Neural progenitor cell (in vitro differentiated cells): ENCODE measurements at regions not wholly inside any gene's neighbourhood (a gene's known extent, or its start where the extent isn't known, plus 50 kb on each side); places are given as distances from the start of the nearest gene placed in this dataset.
A peak's percentile ranks its signal among the peaks of the same experiment; 100 is the strongest.

Source experiments
- DNase-seq: peaks from one replicate; pipeline ENCODE4 v3.0.0-alpha.2; 2016; ENCODE audit warnings: low spot score
- H2AFZ ChIP-seq: fragments of 200-600 bp; sonication (generic); replicated peaks from 2 replicates; pipeline ENCODE4 v1.6.1; 2016; ENCODE audit warnings: antibody characterized with exemption
- H3F3A ChIP-seq: fragments of 200-600 bp; sonication (generic); 2 replicates; pipeline ENCODE4 v1.6.1; 2016; ENCODE audit warnings: antibody characterized with exemption, low read depth
- H3K27ac ChIP-seq: fragments of 200-600 bp; sonication (generic); 2 replicates; pipeline ENCODE4 v1.5.1; 2016; ENCODE audit warnings: mild to moderate bottlenecking
- H3K27me3 ChIP-seq: fragments of 200-600 bp; sonication (generic); 2 replicates; pipeline ENCODE4 v1.6.1; 2016; ENCODE audit warnings: mild to moderate bottlenecking, moderate library complexity
- H3K36me3 ChIP-seq: fragments of 200-600 bp; sonication (generic); 2 replicates; pipeline ENCODE4 v1.5.1; 2016
- H3K4me1 ChIP-seq: fragments of 200-600 bp; sonication (generic); 2 replicates; pipeline ENCODE4 v1.6.1; 2016; ENCODE audit warnings: mixed run types
- H3K4me2 ChIP-seq: fragments of 200-600 bp; sonication (generic); 2 replicates; pipeline ENCODE4 v1.6.1; 2016
- H3K4me3 ChIP-seq: fragments of 200-600 bp; sonication (generic); 2 replicates; pipeline ENCODE4 v1.5.1; 2016
- H3K79me2 ChIP-seq: fragments of 200-600 bp; sonication (generic); 2 replicates; pipeline ENCODE4 v1.6.1; 2016; ENCODE audit warnings: low read depth
- H3K9ac ChIP-seq: fragments of 200-600 bp; sonication (generic); 2 replicates; pipeline ENCODE4 v1.6.1; 2016
- H3K9me3 ChIP-seq: fragments of 200-600 bp; sonication (generic); 2 replicates; pipeline ENCODE4 v1.5.1; 2016; ENCODE audit warnings: low read depth
- H4K20me1 ChIP-seq: fragments of 200-600 bp; sonication (generic); 2 replicates; pipeline ENCODE4 v1.6.1; 2016; ENCODE audit warnings: low read depth
- H3K27ac Mint-ChIP-seq: 3 replicates; pipeline ENCODE4 v1.8.0; 2021; ENCODE audit warnings: mixed read lengths
- H3K27me3 Mint-ChIP-seq: 2 replicates; pipeline ENCODE4 v1.8.0; 2022; ENCODE audit warnings: low read depth, mild to moderate bottlenecking, inconsistent platforms, moderate library complexity, mixed read lengths; ENCODE audit not compliant: insufficient read depth
- H3K36me3 Mint-ChIP-seq: 3 replicates; pipeline ENCODE4 v1.8.0; 2021; ENCODE audit warnings: mixed read lengths
- H3K4me1 Mint-ChIP-seq: 3 replicates; pipeline ENCODE4 v1.8.0; 2021; ENCODE audit warnings: mixed read lengths
- H3K4me3 Mint-ChIP-seq: 3 replicates; pipeline ENCODE4 v1.8.0; 2021; ENCODE audit warnings: mild to moderate bottlenecking, moderate library complexity, mixed read lengths
- H3K9me3 Mint-ChIP-seq: 3 replicates; pipeline ENCODE4 v1.8.0; 2020; ENCODE audit warnings: mixed read lengths
- EZH2 ChIP-seq: fragments of 200-600 bp; sonication (generic); IDR thresholded peaks from 2 replicates; pipeline ENCODE4 v1.6.1; 2017; ENCODE audit warnings: antibody characterized with exemption, mild to moderate bottlenecking, moderate library complexity
- EZH2phosphoT487 ChIP-seq: fragments of 200-600 bp; sonication (generic); IDR thresholded peaks from 2 replicates; pipeline ENCODE4 v1.6.1; 2017; ENCODE audit warnings: antibody characterized with exemption
- TF ChIP-seq, protein P1 (sequence below): fragments of 200-600 bp; sonication (generic); IDR thresholded peaks from 2 replicates; pipeline ENCODE4 v1.5.1; 2017; ENCODE audit warnings: antibody characterized with exemption, mild to moderate bottlenecking

DNA sequence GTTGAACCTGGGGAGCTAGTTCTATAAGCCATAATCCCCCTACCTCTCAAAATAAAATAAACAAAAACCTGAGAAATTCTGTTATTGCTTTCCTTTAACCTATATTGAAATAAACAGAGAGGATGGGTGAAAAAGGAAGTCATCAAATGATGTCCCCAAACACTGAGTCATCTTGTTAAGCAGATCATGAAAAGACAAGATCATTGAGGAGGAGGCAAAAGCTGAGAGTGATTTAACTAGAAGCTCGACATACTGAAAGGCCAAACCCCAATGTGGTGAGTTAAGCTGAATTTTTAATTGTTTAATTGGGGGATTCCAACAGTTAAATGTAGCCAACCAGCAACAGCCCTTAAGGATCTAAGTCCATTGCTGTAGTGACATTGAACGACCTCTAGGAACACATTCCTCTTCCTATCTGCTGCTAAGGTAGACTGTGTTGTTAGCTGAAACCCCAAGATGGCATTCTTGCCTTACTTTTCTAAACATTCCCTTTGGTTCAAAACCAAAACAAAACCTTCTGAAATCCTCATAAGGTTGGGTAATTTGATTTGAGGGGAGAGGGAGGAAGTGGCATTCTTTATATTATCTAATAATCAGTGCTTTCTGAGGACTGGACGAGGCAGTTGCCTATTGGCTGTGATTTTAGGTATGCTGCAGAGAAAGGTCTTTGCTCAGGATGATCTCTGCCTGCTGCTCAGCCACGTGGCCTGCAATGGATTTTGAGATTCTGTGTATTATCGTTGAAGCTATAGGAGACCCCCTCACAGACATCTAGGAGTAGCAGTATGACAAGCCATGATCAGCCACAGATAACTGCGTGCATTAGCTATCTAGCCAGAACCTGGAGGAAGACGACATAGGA lies 62.7 kb upstream of the BNIP2 start:
- no peaks in the 10 kb centered on the region for H3K27me3 ChIP-seq
- Mint-ChIP-seq H3K36me3 (no peaks in the 10 kb centered on the region), H3K9me3 (no peaks in the 10 kb centered on the region)

DNA sequence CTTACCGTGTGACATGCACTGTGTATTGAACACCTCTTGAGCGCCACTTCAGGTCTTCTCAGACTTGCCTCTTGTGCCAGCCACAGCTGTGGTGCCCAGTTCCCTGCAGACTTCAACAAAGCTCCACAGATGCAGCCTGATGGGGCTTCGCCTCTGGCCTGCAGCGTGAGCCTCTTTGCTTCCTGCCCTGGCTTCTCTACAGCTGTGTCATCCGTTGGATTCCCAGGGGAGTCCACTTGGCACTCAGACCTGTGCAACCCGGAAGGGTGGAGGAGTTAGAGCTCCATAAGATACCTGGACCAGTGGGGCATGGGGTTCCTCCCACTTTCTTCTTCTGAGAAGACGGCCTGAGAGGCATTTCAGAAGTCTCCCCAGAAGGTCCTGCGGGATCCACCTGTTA lies 57.7 kb upstream of the BNIP2 start:
- Mint-ChIP-seq H3K4me3 (no peak overlapping the region), H3K36me3 (no peaks in the 10 kb centered on the region), H3K4me1 (no peaks in the 10 kb centered on the region), H3K27ac (no peak overlapping the region), H3K27me3 (peaks cover 2% of the 10 kb centered on the region), H3K9me3 (peaks cover 8% of the 10 kb centered on the region)
- Histone ChIP-seq H3K4me2 (no peak overlapping the region), H3K9me3 (no peaks in the 10 kb centered on the region), H3K27me3 (no peaks in the 10 kb centered on the region), H2AFZ (no peak overlapping the region), H3K79me2 (no peaks in the 10 kb centered on the region), H3K4me3 (no peak overlapping the region), H3F3A (no peaks in the 10 kb centered on the region), H4K20me1 (no peaks in the 10 kb centered on the region), H3K4me1 (no peaks in the 10 kb centered on the region), H3K9ac (no peak overlapping the region), H3K27ac (no peak overlapping the region), H3K36me3 (no peaks in the 10 kb centered on the region)
- no peak for TF ChIP-seq EZH2phosphoT487
- TF ChIP-seq, protein P1, sequence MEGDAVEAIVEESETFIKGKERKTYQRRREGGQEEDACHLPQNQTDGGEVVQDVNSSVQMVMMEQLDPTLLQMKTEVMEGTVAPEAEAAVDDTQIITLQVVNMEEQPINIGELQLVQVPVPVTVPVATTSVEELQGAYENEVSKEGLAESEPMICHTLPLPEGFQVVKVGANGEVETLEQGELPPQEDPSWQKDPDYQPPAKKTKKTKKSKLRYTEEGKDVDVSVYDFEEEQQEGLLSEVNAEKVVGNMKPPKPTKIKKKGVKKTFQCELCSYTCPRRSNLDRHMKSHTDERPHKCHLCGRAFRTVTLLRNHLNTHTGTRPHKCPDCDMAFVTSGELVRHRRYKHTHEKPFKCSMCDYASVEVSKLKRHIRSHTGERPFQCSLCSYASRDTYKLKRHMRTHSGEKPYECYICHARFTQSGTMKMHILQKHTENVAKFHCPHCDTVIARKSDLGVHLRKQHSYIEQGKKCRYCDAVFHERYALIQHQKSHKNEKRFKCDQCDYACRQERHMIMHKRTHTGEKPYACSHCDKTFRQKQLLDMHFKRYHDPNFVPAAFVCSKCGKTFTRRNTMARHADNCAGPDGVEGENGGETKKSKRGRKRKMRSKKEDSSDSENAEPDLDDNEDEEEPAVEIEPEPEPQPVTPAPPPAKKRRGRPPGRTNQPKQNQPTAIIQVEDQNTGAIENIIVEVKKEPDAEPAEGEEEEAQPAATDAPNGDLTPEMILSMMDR, result no peak
- TF ChIP-seq EZH2, result no peak
- DNase-seq, result no peak

More for the DNA sequence above, 62.7 kb upstream of the BNIP2 start:
- no peaks in the 10 kb centered on the region for H3K79me2 ChIP-seq
- no peaks in the 10 kb centered on the region for H3K9me3 ChIP-seq
- Mint-ChIP-seq H3K4me3 (no peak overlapping the region), H3K27ac (no peak overlapping the region), H3K27me3 (peaks cover 2% of the 10 kb centered on the region), H3K4me1 (no peaks in the 10 kb centered on the region)
- no peak overlapping the region for H3K4me3 ChIP-seq
- no peaks in the 10 kb centered on the region for H3K36me3 ChIP-seq
- no peaks in the 10 kb centered on the region for H4K20me1 ChIP-seq
- DNase-seq, result peak; percentile 49
- no peak overlapping the region for H3K27ac ChIP-seq
- no peak for TF ChIP-seq EZH2phosphoT487
- TF ChIP-seq, protein P1, result peak; percentile 65
- no peak overlapping the region for H2AFZ ChIP-seq
- no peak overlapping the region for H3K4me2 ChIP-seq
- no peaks in the 10 kb centered on the region for H3F3A ChIP-seq
- H3K4me1 ChIP-seq, result no peaks in the 10 kb centered on the region
- no peak overlapping the region for H3K9ac ChIP-seq

DNA sequence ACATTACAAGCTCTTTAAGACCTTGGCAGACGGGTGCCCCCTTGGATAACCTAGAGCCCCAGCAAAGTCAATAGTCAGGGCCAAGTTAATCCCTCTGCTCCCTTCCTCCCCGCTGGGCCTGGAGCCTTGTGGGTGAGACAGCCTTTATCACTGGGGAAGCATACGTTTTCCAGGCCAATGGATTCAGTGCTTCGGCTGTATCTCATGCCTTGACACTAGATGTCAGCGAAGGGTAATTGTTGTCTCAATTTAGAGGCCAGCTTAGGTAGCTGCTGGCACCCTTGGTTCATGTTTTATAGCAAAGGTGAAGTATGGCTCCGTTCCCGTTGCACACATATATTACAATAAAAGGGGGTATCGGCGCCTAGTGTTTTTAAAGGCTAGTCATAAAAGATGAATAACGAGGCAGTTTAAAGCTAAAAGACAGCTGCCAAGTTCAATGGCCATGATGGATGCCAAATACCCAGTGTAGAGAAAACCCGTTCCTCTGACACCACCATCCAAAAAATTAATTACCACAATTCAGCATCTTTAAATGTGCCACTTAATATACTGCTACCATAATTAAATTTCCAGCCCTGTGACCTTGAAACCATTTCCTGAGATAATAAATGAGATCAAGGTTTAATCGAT lies 52.3 kb upstream of the BNIP2 start:
- Histone ChIP-seq H4K20me1 (no peaks in the 10 kb centered on the region), H3K27me3 (no peaks in the 10 kb centered on the region), H3K27ac (no peak overlapping the region), H3K4me2 (no peak overlapping the region), H3K79me2 (no peaks in the 10 kb centered on the region), H3F3A (no peaks in the 10 kb centered on the region), H3K4me1 (no peaks in the 10 kb centered on the region), H3K36me3 (no peaks in the 10 kb centered on the region), H3K9me3 (no peaks in the 10 kb centered on the region), H3K4me3 (no peak overlapping the region), H3K9ac (no peak overlapping the region), H2AFZ (no peak overlapping the region)
- peak; percentile 55 for DNase-seq
- TF ChIP-seq, protein P1, result peak; percentile 56
- no peak for TF ChIP-seq EZH2
- Mint-ChIP-seq H3K27ac (no peak overlapping the region), H3K4me1 (peaks cover 4% of the 10 kb centered on the region), H3K4me3 (no peak overlapping the region), H3K27me3 (peaks cover 2% of the 10 kb centered on the region), H3K9me3 (peaks cover 8% of the 10 kb centered on the region), H3K36me3 (no peaks in the 10 kb centered on the region)
